Coronary artery (tissue), 2 donors: ENCODE measurements at regions not wholly inside any gene's neighbourhood (a gene's known extent, or its start where the extent isn't known, plus 50 kb on each side); places are given as distances from the start of the nearest gene placed in this dataset.

Experiments used
- DNase-seq: peaks from one replicate; pipeline ENCODE4 v3.0.0-alpha.2; 2017; ENCODE audit warnings: low spot score
- H3K27ac ChIP-seq, 2 donors: fragments of 200-600 bp; sonication (generic); one replicate each; pipeline ENCODE4 v1.5.1; 2016 to 2019
- H3K4me3 ChIP-seq: fragments of 200-600 bp; sonication (generic); 2 replicates; pipeline ENCODE4 v1.5.1; 2016; ENCODE audit warnings: mild to moderate bottlenecking, moderate library complexity
- TF ChIP-seq, protein P1 (sequence below): fragments of 200-600 bp; sonication (generic); IDR thresholded peaks from one replicate; pipeline ENCODE4 v1.5.1; 2019; ENCODE audit warnings: antibody characterized with exemption

- no peak overlapping the region for H3K27ac ChIP-seq
- TF ChIP-seq, protein P1, sequence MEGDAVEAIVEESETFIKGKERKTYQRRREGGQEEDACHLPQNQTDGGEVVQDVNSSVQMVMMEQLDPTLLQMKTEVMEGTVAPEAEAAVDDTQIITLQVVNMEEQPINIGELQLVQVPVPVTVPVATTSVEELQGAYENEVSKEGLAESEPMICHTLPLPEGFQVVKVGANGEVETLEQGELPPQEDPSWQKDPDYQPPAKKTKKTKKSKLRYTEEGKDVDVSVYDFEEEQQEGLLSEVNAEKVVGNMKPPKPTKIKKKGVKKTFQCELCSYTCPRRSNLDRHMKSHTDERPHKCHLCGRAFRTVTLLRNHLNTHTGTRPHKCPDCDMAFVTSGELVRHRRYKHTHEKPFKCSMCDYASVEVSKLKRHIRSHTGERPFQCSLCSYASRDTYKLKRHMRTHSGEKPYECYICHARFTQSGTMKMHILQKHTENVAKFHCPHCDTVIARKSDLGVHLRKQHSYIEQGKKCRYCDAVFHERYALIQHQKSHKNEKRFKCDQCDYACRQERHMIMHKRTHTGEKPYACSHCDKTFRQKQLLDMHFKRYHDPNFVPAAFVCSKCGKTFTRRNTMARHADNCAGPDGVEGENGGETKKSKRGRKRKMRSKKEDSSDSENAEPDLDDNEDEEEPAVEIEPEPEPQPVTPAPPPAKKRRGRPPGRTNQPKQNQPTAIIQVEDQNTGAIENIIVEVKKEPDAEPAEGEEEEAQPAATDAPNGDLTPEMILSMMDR = no peak
- H3K4me3 ChIP-seq = no peak overlapping the region
- DNase-seq = no peak
Measured at GRCh38 chr5:34543687-34544086, 112.4 kb upstream of the RAI14 start.

- H3K27ac ChIP-seq = no peak overlapping the region
Measured at GRCh38 chr5:34544403-34544802, 111.7 kb upstream of the RAI14 start.

DNA sequence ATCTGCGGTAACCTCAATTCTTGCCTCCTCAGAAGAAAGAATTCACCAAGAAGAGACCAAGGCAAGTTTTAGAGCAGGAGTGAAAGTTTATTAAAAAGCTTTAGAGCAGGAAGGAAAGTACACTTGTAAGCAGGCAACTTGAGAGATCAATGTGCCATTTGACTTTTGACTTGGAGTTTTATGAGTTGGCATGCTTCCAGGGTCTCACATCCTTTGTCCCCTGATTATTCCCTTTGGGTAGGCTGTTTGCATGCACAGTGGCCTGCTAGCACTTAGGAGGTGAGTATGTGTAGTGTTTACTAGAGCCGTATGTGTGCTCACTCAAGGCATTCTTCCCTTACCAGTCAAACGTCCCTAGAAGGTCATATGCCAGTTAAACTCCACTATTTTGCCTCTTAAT lies 111.0 kb upstream of the RAI14 start:
- DNase-seq = no peak
- no peak overlapping the region for H3K27ac ChIP-seq
- no peak overlapping the region for H3K4me3 ChIP-seq
- TF ChIP-seq, protein P1 = no peak

More at GRCh38 chr5:34544403-34544802, 111.7 kb upstream of the RAI14 start:
- no peak for DNase-seq
- TF ChIP-seq, protein P1 = no peak
- no peak overlapping the region for H3K4me3 ChIP-seq

- no peak overlapping the region for H3K27ac ChIP-seq
- TF ChIP-seq, protein P1 = no peak
- no peak overlapping the region for H3K4me3 ChIP-seq
- no peak for DNase-seq
Measured at GRCh38 chr5:34545626-34546025, 110.5 kb upstream of the RAI14 start.

DNA sequence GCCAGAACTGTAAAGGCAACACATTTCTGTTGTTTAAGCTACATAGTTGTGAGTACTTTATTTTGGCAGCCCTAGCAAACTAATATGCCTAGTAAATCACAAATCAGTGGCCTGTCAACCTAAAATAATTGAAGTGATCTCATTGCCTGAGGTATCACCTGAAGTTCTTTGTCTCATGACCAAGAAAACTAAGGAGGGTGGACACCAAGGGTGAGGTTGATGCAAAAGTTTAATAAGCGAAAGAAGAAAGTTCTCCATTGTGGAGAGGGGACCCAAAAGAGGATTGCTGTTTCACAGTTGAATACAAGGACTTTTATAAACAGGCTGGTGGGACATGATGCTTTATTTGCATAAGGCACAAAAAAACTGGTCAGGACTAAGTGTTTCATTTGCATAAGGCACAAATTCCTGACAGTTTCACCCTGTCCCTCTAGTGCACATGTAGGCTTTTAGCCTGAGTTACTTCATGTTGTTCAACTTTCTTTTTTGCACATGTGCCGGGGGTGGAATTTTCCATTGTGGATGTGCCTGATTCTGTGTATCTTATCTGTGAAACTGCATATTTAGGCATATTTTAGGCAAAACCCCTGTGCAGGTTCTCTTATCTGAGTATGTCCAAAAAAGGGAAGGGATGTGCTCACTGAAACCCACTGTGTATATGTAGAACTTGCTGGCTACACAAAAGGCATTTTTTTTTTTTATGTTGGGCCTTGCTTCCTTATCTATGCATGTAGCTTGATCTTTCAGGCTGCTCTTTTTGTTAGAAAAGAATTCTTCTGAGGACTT lies 108.6 kb upstream of the RAI14 start:
- TF ChIP-seq, protein P1 = no peak
- Histone ChIP-seq H3K4me3 (no peak overlapping the region), H3K27ac (no peak overlapping the region)
- DNase-seq = no peak

GRCh38 chr5:34548086-34548403 lies 108.1 kb upstream of the RAI14 start:
- DNase-seq = no peak
- TF ChIP-seq, protein P1 = no peak
- H3K27ac ChIP-seq = no peak overlapping the region
- no peak overlapping the region for H3K4me3 ChIP-seq

GRCh38 chr5:34550247-34550646 lies 105.9 kb upstream of the RAI14 start:
- TF ChIP-seq, protein P1 = no peak
- no peak for DNase-seq
- Histone ChIP-seq H3K27ac (no peak overlapping the region), H3K4me3 (no peak overlapping the region)
